ENCODE measurements at regions not wholly inside any gene's neighbourhood (a gene's known extent, or its start where the extent isn't known, plus 50 kb on each side); places are given as distances from the start of the nearest gene placed in this dataset.

GRCh38 chr4:165678236-165678935, 194.7 kb upstream of the TLL1 start:
- no peak for DNase-seq

DNA sequence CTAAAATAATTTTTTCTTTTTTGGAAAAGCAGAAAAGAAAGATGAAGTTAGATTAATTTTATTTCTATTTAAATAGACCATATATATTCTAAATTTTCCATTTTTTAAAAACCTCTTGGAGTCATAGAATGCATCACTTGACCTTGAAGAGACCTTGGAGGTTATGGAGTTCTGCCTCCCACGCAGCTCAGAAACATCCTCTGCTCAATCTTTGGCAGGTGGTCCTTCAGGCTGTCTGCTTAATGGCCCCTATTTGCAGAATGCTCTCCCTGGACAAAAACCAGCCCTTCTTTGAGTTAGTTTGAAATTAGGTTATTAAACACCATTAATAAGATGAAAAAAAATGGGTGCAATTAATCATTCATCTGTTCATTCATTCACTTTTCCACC, 194.1 kb upstream of the TLL1 start:
- DNase-seq: no peak

GRCh38 chr4:165680821-165681220, 192.2 kb upstream of the TLL1 start:
- no peak for DNase-seq

DNA sequence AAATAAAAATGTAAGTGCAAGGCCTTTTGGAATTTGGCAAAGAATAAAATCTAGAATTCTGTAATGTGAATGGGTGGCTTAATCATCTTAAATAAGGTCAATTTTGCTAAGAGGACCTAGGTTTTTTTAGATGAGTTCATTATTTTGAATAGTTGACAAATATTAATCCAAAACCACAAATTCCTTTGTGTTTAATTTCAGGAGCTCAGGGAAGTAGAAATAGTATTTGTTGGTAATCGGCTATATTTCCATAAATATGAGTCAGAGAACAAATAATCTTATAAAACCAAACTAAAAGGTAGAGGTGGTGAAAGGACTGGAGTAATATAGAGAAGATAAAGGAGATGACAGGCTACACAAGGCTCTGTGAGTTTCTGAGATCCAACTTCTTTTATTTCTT, 190.4 kb upstream of the TLL1 start:
- DNase-seq: no peak

- peak; percentile 13 for DNase-seq
These were observed 188.7 kb upstream of the TLL1 start for GRCh38 chr4:165684177-165684805.

- DNase-seq: no peak
These were observed 186.3 kb upstream of the TLL1 start for GRCh38 chr4:165686756-165687155.

DNA sequence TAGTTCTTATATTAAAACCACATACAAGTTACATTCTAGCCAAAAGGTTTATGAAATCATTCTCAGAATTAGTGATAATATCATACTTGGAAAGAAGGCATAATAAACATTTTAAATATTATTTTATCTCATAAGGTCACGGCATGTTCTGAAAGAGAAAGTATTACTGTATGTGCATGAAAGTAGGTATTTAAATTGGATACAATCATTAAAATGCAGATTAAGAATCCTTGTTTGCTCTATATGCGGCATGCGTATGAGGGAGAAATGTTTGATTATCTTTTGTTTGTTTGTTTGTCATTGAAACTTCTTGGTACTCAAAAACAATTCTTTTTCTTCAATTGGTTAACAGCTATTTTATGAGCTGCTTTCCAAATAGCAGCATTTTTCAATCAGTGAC, 183.9 kb upstream of the TLL1 start:
- DNase-seq: no peak

- DNase-seq: no peak
These were observed 181.0 kb upstream of the TLL1 start for GRCh38 chr4:165692082-165692481.

DNA sequence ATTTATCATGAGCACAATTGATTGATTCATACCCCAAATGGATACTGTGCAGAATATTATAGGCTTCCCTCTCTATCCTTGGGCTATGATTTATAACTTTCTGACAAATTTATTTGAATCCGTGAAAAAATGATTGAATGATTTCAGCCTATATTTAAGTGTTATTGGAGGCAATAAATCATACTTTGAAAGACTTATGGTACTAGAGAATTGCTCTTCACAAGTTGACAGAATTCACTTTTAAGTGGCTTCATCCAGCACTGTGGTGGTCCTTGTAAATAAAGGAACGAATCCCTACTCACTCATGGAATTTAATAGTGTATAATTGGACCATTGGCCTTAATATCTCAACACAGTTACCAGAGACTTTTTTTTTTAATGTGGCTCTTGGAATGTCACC, 174.8 kb upstream of the TLL1 start:
- no peak for DNase-seq

DNA sequence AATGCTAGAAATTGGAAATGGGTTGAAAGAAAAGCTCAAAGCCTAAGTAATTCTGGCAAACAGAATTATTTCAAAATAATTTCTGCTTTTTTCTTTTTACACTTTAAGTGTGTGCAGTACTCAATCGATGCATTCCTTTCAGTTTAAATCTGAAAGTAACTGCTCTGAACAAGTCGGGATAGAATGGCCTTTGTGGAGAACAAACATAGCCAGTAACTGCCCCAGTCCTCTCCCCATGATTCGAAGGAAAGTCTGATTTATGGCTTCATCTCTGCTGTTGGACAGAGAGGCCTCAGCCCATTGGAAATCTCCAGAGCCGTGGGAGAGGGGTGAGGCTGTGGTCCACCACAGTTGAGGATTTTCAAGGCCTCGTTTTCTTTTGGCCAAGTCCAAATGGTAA, 174.0 kb upstream of the TLL1 start:
- DNase-seq: no peak

DNA sequence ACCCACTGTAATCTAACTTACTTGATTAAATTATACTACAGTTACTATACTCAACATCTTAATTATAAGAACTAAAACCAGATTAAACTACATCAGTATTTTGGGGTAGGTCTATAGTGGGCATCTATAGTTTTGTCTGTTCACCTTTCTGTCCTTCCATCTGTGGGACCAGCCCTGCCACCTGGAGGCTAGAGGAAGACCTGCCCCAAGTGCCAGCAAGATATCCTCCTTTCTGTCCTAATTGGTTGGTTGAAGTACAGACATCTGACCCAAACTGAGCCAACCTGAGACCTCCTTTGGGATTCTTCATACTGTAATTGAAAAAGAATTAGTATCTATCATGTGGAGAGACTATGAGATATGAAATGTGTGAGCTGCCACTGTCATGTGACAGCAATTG, 172.2 kb upstream of the TLL1 start:
- no peak for DNase-seq

DNA sequence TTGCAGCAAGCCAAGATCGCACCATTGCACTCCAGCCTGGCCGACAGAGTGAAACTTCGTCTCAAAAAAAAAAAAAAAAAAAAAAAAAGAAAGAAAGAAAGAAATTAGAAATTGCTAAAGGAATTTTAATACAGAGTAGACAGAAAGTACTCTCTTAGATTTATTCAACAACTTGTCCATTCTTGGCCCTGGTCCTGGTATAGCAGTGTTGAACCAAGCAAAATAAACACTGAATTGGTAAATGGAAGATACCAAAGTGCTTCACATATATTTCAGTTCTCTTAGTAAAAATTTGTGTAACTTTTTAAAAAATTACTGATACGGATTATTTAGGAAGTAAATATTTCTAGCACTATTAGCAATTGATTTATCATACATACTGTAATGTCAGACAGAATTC, 165.9 kb upstream of the TLL1 start:
- DNase-seq: no peak

DNA sequence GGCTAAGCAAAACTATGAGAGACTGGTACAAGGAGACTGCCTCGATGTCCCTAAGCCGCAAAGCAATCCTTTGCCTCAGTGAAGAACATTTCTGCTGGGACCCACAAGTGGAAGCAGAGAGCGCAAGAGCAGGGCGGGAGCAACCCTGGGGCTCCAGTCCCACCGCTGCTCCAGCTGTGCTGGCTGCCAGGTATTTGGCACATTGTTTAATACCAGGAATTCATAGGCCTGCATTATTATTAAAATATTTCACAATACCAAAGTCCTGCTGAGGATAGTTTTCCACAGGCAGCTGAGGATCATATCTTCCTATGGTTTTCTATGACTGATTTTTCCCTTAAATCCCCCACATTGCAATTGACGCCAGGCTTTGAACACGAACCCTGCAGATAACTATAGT, 163.5 kb upstream of the TLL1 start:
- DNase-seq: no peak

GRCh38 chr4:165709973-165710526, 163.0 kb upstream of the TLL1 start:
- no peak for DNase-seq

GRCh38 chr4:165711436-165711835, 161.6 kb upstream of the TLL1 start:
- no peak for DNase-seq

DNA sequence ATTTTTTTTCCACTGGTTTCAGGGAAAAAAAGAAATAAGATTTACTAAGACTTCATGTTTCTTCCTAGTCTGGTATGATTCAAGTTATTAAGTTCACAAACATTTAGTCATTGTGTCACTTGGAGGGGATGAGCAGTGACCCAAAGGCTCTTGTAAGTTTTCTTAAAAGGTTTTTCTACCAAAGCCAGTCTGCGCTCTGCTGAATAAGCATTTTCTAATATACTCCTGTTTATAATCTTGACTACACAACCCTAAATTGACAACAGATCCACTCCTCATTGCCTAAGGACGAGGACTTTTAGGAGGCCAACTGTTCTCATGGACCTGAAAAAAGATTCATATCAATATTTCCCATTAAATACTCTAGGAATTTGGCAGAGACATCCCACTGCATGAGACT, 161.1 kb upstream of the TLL1 start:
- no peak for DNase-seq

DNA sequence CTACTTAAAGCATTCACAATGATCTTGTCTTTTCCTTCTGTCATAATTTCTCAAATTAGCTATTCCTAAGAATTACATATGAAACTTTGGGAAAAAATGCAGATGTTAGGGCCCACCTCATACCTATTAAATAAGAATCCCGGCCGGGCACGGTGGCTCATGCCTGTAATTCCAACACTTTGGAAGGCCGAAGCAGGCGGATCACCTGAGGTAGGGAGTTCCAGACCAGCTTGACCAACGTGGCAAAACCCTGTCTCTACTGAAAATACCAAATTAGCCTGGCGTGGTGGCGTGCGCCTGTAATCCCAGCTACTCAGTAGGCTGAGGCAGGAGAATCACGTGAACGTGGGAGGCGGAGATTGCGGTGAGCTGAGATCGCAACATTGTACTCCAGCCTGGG, 158.4 kb upstream of the TLL1 start:
- no peak for DNase-seq

DNA sequence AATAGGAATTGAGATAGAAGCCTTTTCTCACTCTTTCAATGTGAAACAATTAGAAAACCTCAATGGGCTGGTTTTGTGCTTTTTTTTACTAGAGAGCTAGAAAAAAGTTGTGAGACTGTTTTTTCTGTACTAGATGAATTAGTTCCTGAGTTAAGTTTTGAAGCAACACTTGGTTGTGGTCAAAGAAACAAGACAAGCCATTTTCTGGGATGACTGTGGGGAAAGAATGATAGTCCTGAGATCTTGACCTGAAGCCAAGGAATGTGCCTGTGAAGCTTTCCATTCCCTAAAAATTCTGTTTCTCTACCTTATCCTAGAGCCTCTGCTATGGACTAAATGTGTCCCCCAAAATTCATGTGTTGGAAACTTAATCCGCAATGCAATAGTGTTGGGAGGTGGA, 157.8 kb upstream of the TLL1 start:
- DNase-seq: no peak

GRCh38 chr4:165715989-165716388, 157.0 kb upstream of the TLL1 start:
- no peak for DNase-seq

- DNase-seq: no peak
These were observed 156.6 kb upstream of the TLL1 start for GRCh38 chr4:165716472-165716871.

DNA sequence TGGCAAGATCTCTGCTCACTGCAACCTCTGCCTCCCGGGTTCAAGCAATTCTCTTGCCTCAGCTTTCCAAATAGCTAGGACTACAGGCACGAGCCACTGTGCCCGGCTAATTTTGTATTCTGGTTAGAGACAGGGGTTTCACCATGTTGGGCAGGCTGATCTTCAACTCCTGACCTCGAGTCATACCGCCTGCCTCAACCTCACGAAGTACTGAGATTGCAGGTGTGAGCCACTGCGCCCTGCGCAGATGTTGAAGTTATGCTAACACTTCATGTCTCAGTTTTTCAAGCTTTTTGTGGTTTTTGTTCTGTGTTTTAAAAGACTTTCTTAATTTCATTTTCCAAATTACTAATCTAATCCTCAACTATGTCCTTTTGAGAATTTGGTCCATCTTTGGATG, 154.4 kb upstream of the TLL1 start:
- no peak for DNase-seq

DNA sequence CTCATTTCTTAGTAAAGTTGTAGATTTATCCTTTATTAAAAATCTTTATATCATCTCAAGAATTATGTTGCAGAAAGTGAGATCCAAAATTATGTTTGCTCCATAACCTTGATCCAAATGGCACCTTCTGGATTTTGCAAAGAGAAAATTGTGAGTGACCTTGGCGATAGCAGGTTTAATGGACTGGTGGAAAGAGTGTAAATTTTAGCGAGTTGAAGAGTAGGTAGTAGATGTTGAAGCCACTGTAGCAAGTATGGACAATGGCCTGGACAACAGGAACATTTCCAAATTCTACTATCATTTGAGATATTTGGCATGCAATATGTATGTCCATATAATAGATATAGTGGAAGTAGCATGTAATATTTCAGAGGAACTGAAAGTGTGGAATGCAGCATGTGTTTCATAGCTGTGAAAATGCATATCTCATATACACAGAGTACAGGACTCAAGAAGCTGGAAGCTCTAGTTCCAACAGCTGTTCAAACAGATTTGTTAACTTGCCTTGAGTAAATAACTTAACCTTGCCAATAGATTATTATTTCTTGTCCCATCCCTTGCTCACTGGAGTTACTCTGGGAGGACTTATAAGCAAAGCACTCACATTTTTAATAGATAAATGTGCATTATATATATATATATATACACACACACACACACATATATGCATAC, 152.5 kb upstream of the TLL1 start:
- no peak for DNase-seq

GRCh38 chr4:165721815-165722214, 151.2 kb upstream of the TLL1 start:
- DNase-seq: no peak

Data from retina (tissue), 1 donor.